GM18873 (cell line): ENCODE measurements at regions not wholly inside any gene's neighbourhood (a gene's known extent, or its start where the extent isn't known, plus 50 kb on each side); places are given as distances from the start of the nearest gene placed in this dataset.
"Not testable (repeated sequence)": the region's sequence is repeated elsewhere in the genome, so short reads cannot be mapped to it uniquely, and the experiment has no call there.

ENCODE experiments used
- ATAC-seq: cut with Tn5 transposase; IDR thresholded peaks from one replicate; pipeline ENCODE4 v1.9.1; 2021; ENCODE audit warnings: mild to moderate bottlenecking, moderate library complexity, moderate number of reproducible peaks; ENCODE audit not compliant: unreplicated experiment, low FRiP score

- not testable (repeated sequence) for ATAC-seq
Measured at GRCh38 chr15:22238959-22239805, 158.9 kb downstream of the OR4M2 start.

GRCh38 chr15:22239806-22240180, 159.5 kb downstream of the OR4M2 start:
- ATAC-seq, result no peak

DNA sequence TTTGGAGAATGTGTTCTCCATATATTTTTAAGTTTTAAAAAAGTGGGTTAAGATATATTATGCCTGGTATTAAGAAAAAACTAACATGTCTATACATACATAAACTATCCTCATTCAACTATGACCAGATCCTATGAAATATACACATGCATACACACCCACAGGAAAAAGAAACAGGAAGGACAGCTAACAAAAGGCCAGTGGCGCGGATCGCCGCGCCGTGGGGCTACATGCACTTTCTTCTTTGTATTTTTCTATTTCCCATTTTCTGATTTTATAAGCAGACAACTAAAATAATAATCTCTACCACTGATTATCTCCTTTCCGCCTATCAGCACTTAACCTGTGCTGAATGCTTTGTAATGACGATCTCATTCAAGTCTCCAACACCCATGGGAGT, 160.1 kb downstream of the OR4M2 start:
- no peak for ATAC-seq

DNA sequence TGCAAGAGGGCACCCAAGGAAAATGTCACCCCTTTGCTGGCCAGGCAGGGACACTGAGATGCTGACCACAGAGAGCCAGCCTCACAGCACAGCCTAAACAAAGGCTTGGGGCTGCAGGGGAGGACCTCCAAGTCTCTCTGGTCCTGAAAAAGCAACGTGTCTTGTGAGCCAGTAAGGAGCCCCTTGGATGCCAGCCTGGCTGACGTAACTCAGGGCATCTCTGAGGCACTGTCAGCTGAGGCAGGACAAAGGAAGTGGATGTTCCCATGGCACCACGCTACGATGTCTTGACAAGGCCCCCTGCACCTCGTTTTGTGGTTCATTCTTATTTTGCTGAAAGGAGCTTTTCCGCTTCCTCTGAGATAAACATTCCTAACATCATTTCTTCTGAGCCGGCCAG, 160.7 kb downstream of the OR4M2 start:
- no peak for ATAC-seq

DNA sequence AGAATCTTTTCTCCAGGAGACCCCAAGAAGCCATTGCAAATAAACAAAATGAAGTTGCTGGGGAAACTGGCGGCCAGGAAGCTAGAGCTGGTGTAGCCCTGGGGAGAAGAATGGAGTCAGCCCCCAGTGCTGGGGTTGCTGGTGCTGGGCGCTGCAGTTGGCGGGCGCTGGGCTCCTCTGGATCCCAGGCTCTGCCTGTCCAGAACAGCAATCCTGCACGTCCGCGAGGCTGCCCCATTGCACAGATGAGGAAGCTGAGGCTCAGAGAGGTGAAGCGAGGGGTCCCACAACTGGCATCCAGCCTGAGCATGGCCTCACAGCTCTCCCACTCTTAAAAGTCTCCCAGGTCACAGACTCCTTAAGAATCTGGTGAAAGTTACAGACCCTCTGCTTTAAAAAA, 161.1 kb downstream of the OR4M2 start:
- no peak for ATAC-seq

GRCh38 chr15:22242311-22242710, 162.0 kb downstream of the OR4M2 start:
- ATAC-seq, result not testable (repeated sequence)

- ATAC-seq, result no peak
Measured at GRCh38 chr15:22243440-22244130, 163.3 kb downstream of the OR4M2 start.

DNA sequence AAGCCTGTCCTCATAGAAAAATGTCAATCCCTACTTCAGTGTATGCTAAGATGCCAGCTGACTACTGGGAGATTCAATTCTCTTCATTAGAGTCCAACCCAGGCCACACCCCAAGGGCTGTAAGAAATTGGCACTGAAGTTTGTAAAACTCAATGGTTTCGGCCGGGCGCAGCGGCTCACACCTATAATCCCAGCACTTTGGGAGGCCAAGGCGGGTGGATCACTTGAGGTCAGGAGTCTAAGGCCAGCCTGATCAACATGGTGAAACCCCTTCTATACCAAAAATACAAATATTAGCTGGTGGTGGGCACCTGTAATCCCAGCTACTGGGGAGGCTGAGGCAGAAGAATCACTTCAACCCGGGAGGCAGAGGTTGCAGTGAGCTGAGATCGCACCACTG, 169.2 kb downstream of the OR4M2 start:
- ATAC-seq, result not testable (repeated sequence)

- not testable (repeated sequence) for ATAC-seq
Measured at GRCh38 chr15:22250501-22251290, 170.4 kb downstream of the OR4M2 start.

DNA sequence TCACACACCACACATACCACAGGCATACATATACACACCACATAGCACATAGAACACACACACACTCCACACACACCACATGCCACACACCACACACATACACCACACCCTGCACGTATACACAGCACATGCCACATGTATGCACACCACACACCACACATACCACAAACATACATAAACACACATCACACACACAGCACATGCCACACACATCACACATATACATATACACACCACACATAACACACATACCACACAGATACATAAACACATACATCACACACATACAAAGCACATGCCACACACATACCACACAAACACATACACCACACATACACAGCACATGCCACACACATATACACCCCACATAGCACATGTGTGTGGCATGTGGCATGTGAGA, 171.1 kb downstream of the OR4M2 start:
- ATAC-seq, result no peak

DNA sequence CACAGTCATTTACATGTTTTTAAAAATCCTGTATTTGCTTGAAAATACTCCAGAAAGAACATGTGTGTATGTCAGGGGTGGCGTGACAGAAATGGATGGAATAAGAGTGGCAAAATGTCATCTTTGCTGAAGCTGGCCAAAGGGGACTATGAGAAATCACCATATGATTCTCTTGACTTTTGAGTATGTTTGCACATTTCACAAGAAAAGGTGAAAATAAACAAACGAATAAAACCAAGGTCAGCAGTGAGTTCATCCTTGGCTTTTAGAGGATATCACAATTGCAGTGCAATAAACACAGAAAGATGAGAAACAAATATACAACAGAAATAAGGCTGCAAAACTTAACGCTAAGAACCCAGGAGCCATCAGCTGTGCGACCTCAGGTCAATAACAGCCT, 171.7 kb downstream of the OR4M2 start:
- not testable (repeated sequence) for ATAC-seq

DNA sequence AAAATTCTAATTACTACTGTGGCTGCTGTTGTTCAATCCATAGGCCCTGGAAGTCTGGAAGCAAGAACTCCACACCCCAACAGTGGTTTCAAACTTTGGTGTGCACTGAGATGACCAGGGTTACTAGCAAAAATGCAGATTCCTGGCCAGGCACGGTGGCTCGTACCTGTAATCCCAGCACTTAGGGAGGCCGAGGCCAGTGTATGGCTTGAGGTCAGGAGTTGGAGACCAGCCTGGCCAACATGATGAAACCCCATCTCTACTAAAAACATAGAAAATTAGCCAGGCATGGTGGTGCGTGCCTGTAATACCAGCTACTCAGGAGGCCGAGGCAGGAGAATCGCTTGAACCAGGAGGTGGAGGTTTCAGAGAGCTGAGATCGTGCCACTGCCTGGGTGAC, 172.2 kb downstream of the OR4M2 start:
- ATAC-seq, result not testable (repeated sequence)

DNA sequence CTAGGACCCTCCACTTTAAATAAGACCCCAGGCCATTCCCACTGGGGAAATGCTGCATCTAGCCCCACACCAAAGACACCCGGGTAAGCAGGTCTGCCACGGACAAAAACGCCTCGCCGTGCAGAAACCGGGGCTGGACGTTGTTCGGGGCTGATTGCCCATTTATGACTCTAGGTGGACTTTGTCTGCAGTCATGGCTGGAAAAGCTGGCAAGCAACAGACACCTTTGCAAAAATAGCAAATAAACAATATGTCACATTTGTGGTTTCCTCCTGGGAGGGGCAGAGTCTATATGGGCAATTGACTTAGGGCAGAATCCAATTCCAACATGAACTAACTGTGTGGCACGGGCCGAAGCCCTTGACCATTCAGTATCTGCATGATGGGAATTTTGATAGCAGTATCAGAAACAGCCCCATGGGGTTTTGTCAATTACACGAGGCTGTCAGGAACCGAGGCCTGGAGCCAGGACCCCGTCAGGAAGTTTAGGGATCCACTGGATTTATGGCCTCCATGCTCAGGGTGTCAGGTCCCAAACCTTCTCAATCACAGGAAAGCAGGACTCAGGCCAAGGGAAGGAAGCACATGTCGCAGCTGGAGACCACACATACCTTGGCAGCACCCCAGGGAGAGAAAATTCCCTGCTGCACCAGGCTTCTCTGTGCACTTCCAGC, 172.8 kb downstream of the OR4M2 start:
- not testable (repeated sequence) for ATAC-seq

- ATAC-seq, result no peak
Measured at GRCh38 chr15:22253676-22254408, 173.5 kb downstream of the OR4M2 start.

DNA sequence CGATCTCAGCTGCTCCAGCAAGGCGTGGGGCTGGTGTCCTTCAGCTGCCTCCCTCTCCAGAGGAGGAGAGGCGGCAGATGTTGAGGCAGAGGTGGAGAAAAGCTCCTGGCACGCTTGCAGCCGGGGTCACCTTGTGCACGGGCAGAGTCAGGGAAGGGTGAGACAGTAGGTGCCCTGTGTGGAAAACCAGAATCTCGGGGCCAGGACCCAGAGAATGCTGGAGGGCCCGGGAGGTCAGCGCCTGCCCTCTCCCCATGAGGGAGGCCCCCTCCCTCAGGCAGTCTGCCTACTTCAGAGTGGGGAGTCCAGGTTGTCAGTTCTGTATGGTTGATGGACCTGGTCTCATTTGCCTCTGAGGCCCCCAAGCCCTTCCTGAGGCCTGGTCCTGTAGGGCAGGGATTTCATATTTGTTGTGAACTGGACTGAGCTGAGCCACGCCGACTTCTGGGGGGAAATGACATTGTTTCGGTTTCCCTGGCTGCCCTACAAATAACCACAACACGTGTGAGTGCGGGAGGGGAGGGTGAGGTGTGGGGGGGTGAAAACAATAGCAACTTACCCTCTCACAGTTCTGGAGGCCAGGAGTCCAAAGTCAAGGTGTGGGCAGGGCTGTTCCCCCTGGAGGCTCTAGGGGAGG, 174.2 kb downstream of the OR4M2 start:
- not testable (repeated sequence) for ATAC-seq

DNA sequence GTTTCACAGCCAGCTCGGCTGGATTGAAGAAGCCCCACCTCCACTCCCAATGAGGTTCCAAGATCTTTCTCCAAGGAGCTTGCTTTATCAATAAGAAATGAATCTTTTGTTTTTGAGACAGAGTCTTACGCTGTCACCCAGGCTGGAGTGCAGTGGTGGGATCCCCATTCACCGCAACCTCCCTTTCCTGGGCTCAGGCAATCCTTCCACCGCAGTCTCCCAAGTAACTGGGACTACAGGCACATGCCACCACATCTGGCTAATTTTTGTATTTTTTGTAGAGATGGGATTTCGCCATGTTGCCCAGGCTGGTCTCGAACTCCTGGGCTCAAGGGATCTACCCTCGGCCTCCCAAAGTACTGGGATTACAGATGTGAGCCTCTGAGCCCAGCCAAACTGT, 175.3 kb downstream of the OR4M2 start:
- not testable (repeated sequence) for ATAC-seq

- not testable (repeated sequence) for ATAC-seq
Measured at GRCh38 chr15:22256389-22257046, 176.2 kb downstream of the OR4M2 start.

- no peak for ATAC-seq
Measured at GRCh38 chr15:22257047-22258008, 177.0 kb downstream of the OR4M2 start.
